HEK293 (cell line): ENCODE measurements at regions not wholly inside any gene's neighbourhood (a gene's known extent, or its start where the extent isn't known, plus 50 kb on each side); places are given as distances from the start of the nearest gene placed in this dataset.

Source experiments
- CTCF ChIA-PET: fragments of 350-600 bp; formaldehyde crosslinking; extraction: SDS; loops from one replicate; lab custom pipeline; 2021; ENCODE audit warnings: antibody characterized with exemption; lab: Yijun Ruan, JAX
- POLR2A ChIA-PET: fragments of 300-600 bp; formaldehyde crosslinking; extraction: SDS; loops from one replicate; lab custom pipeline; 2020; ENCODE audit warnings: antibody characterized with exemption, inconsistent platforms; lab: Yijun Ruan, JAX
- H3K27ac ChIP-seq: fragments of 200-500 bp; sonication (Bioruptor generic); 2 replicates; pipeline ENCODE4 v1.5.1; 2014; ENCODE audit warnings: low read depth, low read length, control low read depth, inconsistent platforms; ENCODE audit errors: extremely low read depth
- H3K36me3 ChIP-seq, 2 experiments: fragments of 200-500 bp in 1 of 2; sonication (Bioruptor generic) in 1 of 2; 1 replicate in 1 of 2; 2 replicates in 1 of 2; pipeline ENCODE4 v1.5.1; 2014 to 2017; ENCODE audit warnings: inconsistent platforms in 2 of 2, low read length in 2 of 2; ENCODE audit not compliant: control insufficient read depth in 2 of 2, insufficient read depth in 1 of 2
- H3K4me1 ChIP-seq: fragments of 200-500 bp; sonication (Bioruptor generic); 2 replicates; pipeline ENCODE4 v1.5.1; 2014; ENCODE audit warnings: mild to moderate bottlenecking, low read length, inconsistent platforms; ENCODE audit not compliant: control insufficient read depth, insufficient read depth
- H3K4me3 ChIP-seq: 2 replicates; pipeline ENCODE4 v1.5.1; 2011; ENCODE audit warnings: low read depth, mild to moderate bottlenecking, control low read depth, low read length, moderate library complexity
- H3K9me3 ChIP-seq: fragments of 200-500 bp; sonication (Bioruptor generic); 2 replicates; pipeline ENCODE4 v1.5.1; 2014; ENCODE audit warnings: low read depth, low read length, inconsistent platforms; ENCODE audit not compliant: control insufficient read depth, insufficient read depth
- HOXD13 ChIP-seq: sonication (generic); formaldehyde crosslinking; IDR thresholded peaks from 2 replicates; pipeline ENCODE4 v1.8.0; 2022; ENCODE audit warnings: missing genetic modification reagents, borderline replicate concordance
- KLF1 ChIP-seq: fragments of 450-650 bp; formaldehyde crosslinking; IDR thresholded peaks from 2 replicates; pipeline ENCODE4 v1.5.1; 2016; ENCODE audit warnings: missing biosample characterization, missing genetic modification characterization
- RBAK ChIP-seq: fragments of 450-650 bp; formaldehyde crosslinking; IDR thresholded peaks from 2 replicates; pipeline ENCODE4 v1.5.1; 2016; ENCODE audit warnings: missing biosample characterization, missing genetic modification characterization
- SCRT2 ChIP-seq: fragments of 450-650 bp; formaldehyde crosslinking; IDR thresholded peaks from 2 replicates; pipeline ENCODE4 v1.5.1; 2016; ENCODE audit warnings: missing biosample characterization, missing genetic modification characterization
- ZBTB11 ChIP-seq: fragments of 450-650 bp; formaldehyde crosslinking; conservative IDR thresholded peaks from 2 replicates; pipeline ENCODE4 v1.5.1; 2016; ENCODE audit warnings: low read depth, missing biosample characterization, missing genetic modification characterization
- ZBTB20 ChIP-seq: fragments of 450-650 bp; formaldehyde crosslinking; IDR thresholded peaks from 2 replicates; pipeline ENCODE4 v1.5.1; 2016; ENCODE audit warnings: missing biosample characterization, missing genetic modification characterization
- ZEB2 ChIP-seq: fragments of 450-650 bp; formaldehyde crosslinking; IDR thresholded peaks from 2 replicates; pipeline ENCODE4 v1.5.1; 2016; ENCODE audit warnings: missing biosample characterization, missing genetic modification characterization
- ZFP37 ChIP-seq: fragments of 450-650 bp; formaldehyde crosslinking; IDR thresholded peaks from 2 replicates; pipeline ENCODE4 v1.5.1; 2016; ENCODE audit warnings: missing biosample characterization, missing genetic modification characterization
- ZNF174 ChIP-seq: fragments of 450-650 bp; formaldehyde crosslinking; IDR thresholded peaks from 2 replicates; pipeline ENCODE4 v1.5.0; 2017; ENCODE audit warnings: missing biosample characterization, mild to moderate bottlenecking, missing genetic modification characterization
- ZNF214 ChIP-seq: fragments of 450-650 bp; formaldehyde crosslinking; IDR thresholded peaks from 2 replicates; pipeline ENCODE4 v1.5.1; 2017; ENCODE audit warnings: missing biosample characterization, mild to moderate bottlenecking, missing genetic modification characterization, borderline replicate concordance
- ZNF223 ChIP-seq: fragments of 450-650 bp; formaldehyde crosslinking; IDR thresholded peaks from 2 replicates; pipeline ENCODE4 v1.5.1; 2016; ENCODE audit warnings: missing biosample characterization, missing genetic modification characterization
- ZNF341 ChIP-seq: fragments of 450-650 bp; formaldehyde crosslinking; IDR thresholded peaks from 2 replicates; pipeline ENCODE4; 2016; ENCODE audit warnings: low read depth, missing biosample characterization, missing genetic modification characterization
- ZNF394 ChIP-seq: fragments of 450-650 bp; formaldehyde crosslinking; IDR thresholded peaks from 2 replicates; pipeline ENCODE4 v1.5.1; 2016; ENCODE audit warnings: missing biosample characterization, missing genetic modification characterization, mild to moderate bottlenecking, moderate library complexity, borderline replicate concordance
- ZNF416 ChIP-seq: fragments of 450-650 bp; formaldehyde crosslinking; IDR thresholded peaks from 2 replicates; pipeline ENCODE4 v1.5.1; 2016; ENCODE audit warnings: missing biosample characterization, missing genetic modification characterization
- ZNF48 ChIP-seq: fragments of 450-650 bp; formaldehyde crosslinking; IDR thresholded peaks from 2 replicates; pipeline ENCODE4 v1.5.1; 2016; ENCODE audit warnings: missing biosample characterization, missing genetic modification characterization
- ZNF555 ChIP-seq: fragments of 450-650 bp; formaldehyde crosslinking; conservative IDR thresholded peaks from 2 replicates; pipeline ENCODE4 v1.5.1; 2017; ENCODE audit warnings: missing biosample characterization, mild to moderate bottlenecking, missing genetic modification characterization, inconsistent platforms
- ZNF629 ChIP-seq: fragments of 450-650 bp; formaldehyde crosslinking; IDR thresholded peaks from 2 replicates; pipeline ENCODE4 v1.5.1; 2017; ENCODE audit warnings: missing biosample characterization, missing genetic modification characterization
- ZNF654 ChIP-seq: fragments of 450-650 bp; formaldehyde crosslinking; IDR thresholded peaks from 2 replicates; pipeline ENCODE4 v1.5.1; 2016; ENCODE audit warnings: low read depth, missing biosample characterization, missing genetic modification characterization
- ZNF747 ChIP-seq: fragments of 450-650 bp; formaldehyde crosslinking; IDR thresholded peaks from 2 replicates; pipeline ENCODE4 v1.5.1; 2016; ENCODE audit warnings: missing biosample characterization, missing genetic modification characterization
- ZNF768 ChIP-seq: fragments of 450-650 bp; formaldehyde crosslinking; IDR thresholded peaks from 2 replicates; pipeline ENCODE4 v1.5.1; 2018; ENCODE audit warnings: missing biosample characterization, mild to moderate bottlenecking, missing genetic modification characterization
- ZSCAN30 ChIP-seq: fragments of 450-650 bp; IDR thresholded peaks from 2 replicates; pipeline ENCODE4 v1.5.1; 2018; ENCODE audit warnings: missing biosample characterization, mild to moderate bottlenecking, missing genetic modification characterization, moderate library complexity
- ZSCAN4 ChIP-seq: fragments of 450-650 bp; formaldehyde crosslinking; IDR thresholded peaks from 2 replicates; pipeline ENCODE4 v1.5.1; 2017; ENCODE audit warnings: missing biosample characterization, missing genetic modification characterization
- TF ChIP-seq, protein P1 (sequence below): fragments of 450-650 bp; formaldehyde crosslinking; optimal IDR thresholded peaks from 2 replicates; pipeline ENCODE3; 2016; ENCODE audit warnings: missing biosample characterization, mild to moderate bottlenecking, missing genetic modification characterization

- no peaks in the 10 kb centered on the region for H3K9me3 ChIP-seq
- TF ChIP-seq ZEB2 (tag by site-specific recombination): no peak
- no peak for TF ChIP-seq RBAK
- no peak for TF ChIP-seq ZBTB20 (tag by site-specific recombination)
- TF ChIP-seq HOXD13 (CRISPR knock-in tag): no peak
- TF ChIP-seq ZNF629: no peak
- TF ChIP-seq ZSCAN30 (tag by site-specific recombination): no peak
- TF ChIP-seq ZNF654: no peak
- TF ChIP-seq ZNF747: no peak
- POLR2A ChIA-PET: no interaction called here
- H3K4me1 ChIP-seq: no peaks in the 10 kb centered on the region
- CTCF ChIA-PET: interaction anchor here (0.6 kb wide), 4 partner anchors 530 to 860 kb away, joined by 3 to 6 read pairs (median 3); no protein-coding TSS in a partner anchor
- no peaks in the 10 kb centered on the region for H3K36me3 ChIP-seq
- no peak overlapping the region for H3K4me3 ChIP-seq
- no peak overlapping the region for H3K27ac ChIP-seq
These were observed 360.2 kb upstream of the NR2F2 start for GRCh38 chr15:95970326-95970725.

DNA sequence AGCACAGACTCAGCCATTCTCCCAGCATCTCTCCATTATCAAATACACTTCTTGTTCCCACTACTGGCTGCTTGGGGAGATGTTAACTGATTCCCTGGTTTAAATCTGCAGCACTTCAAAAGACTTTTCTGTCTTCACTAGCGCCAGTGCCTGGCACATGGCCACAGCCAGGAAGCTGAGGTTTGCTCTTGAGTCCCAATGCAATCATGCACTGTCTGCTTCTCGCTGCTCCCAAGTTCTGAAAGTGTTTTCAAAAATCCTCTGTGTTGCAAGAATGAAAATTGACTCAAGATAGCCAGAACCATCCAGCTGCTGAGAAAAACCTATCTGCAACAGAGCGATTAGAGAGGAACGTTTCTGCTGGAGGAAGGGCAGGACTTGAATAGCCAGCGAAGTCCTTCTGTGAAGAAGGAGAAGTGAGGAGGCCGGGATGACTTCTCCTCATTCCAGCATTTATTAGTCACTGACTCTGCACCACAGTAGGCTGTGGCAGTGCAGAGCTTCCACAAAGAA lies 358.4 kb upstream of the NR2F2 start:
- CTCF ChIA-PET: no interaction called here
- Histone ChIP-seq H3K4me3 (no peak overlapping the region), H3K4me1 (no peaks in the 10 kb centered on the region), H3K9me3 (no peaks in the 10 kb centered on the region), H3K27ac (no peak overlapping the region), H3K36me3 (no peaks in the 10 kb centered on the region)
- TF ChIP-seq ZFP37 (tag by site-specific recombination): no peak
- no peak for TF ChIP-seq ZNF654
- TF ChIP-seq ZNF223: no peak
- TF ChIP-seq ZNF629: no peak
- no peak for TF ChIP-seq SCRT2
- POLR2A ChIA-PET: no interaction called here

- ChIA-PET CTCF (no interaction called here), POLR2A (no interaction called here)
- Histone ChIP-seq H3K27ac (no peak overlapping the region), H3K9me3 (no peaks in the 10 kb centered on the region), H3K4me1 (no peaks in the 10 kb centered on the region), H3K36me3 (no peaks in the 10 kb centered on the region), H3K4me3 (no peak overlapping the region)
- no peak for TF ChIP-seq ZNF174 (tag by site-specific recombination)
- TF ChIP-seq ZNF416: no peak
- no peak for TF ChIP-seq ZNF214 (tag by site-specific recombination)
- TF ChIP-seq, protein P1, sequence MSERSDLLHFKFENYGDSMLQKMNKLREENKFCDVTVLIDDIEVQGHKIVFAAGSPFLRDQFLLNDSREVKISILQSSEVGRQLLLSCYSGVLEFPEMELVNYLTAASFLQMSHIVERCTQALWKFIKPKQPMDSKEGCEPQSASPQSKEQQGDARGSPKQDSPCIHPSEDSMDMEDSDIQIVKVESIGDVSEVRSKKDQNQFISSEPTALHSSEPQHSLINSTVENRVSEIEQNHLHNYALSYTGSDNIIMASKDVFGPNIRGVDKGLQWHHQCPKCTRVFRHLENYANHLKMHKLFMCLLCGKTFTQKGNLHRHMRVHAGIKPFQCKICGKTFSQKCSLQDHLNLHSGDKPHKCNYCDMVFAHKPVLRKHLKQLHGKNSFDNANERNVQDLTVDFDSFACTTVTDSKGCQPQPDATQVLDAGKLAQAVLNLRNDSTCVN (tag by site-specific recombination): no peak
- no peak for TF ChIP-seq ZNF341 (tag by site-specific recombination)
- no peak for TF ChIP-seq ZNF394
- TF ChIP-seq ZNF555 (tag by site-specific recombination): no peak
- TF ChIP-seq ZNF48: no peak
- no peak for TF ChIP-seq ZSCAN4 (tag by site-specific recombination)
- TF ChIP-seq KLF1: no peak
- no peak for TF ChIP-seq ZNF747
- TF ChIP-seq ZNF768 (tag by site-specific recombination): no peak
- TF ChIP-seq ZBTB11 (tag by site-specific recombination): no peak
These were observed 357.7 kb upstream of the NR2F2 start for GRCh38 chr15:95972812-95973211.
